B cell (primary cell): ENCODE measurements at regions not wholly inside any gene's neighbourhood (a gene's known extent, or its start where the extent isn't known, plus 50 kb on each side); places are given as distances from the start of the nearest gene placed in this dataset.

ENCODE experiments used
- ATAC-seq: fragments of 200-7000 bp; cut with Tn5 transposase; one replicate; pipeline ENCODE4 v1.10.0; 2021; ENCODE audit warnings: low read depth, mild to moderate bottlenecking, moderate number of reproducible peaks, moderate library complexity
- CTCF ChIA-PET: fragments of 350-600 bp; sonication (Branson Sonifier 250); formaldehyde crosslinking; loops from one replicate; lab custom pipeline; 2021; ENCODE audit warnings: antibody characterized with exemption, inconsistent platforms; lab: Charles Lee
- POLR2A ChIA-PET: fragments of 350-600 bp; sonication (Branson Sonifier 250); formaldehyde crosslinking; loops from one replicate; lab custom pipeline; 2021; ENCODE audit warnings: antibody characterized with exemption; lab: Charles Lee
- DNase-seq: peaks from one replicate; pipeline ENCODE4 v3.0.0; 2013
- H2AFZ ChIP-seq: 2 replicates; pipeline ENCODE4 v1.6.1; 2012; ENCODE audit warnings: mild to moderate bottlenecking, low read depth, low read length; ENCODE audit not compliant: insufficient read depth, poor library complexity, severe bottlenecking
- H3K27ac ChIP-seq, 2 donors: 1 replicate in 1 of 2; 2 replicates in 1 of 2; pipeline ENCODE4 v1.5.1; 2012 to 2013; ENCODE audit warnings: low read length in 2 of 2, mild to moderate bottlenecking in 2 of 2, moderate library complexity in 1 of 2
- H3K27me3 ChIP-seq, 4 experiments: fragments of 200-600 bp in 1 of 4; sonication (generic) in 1 of 4; replicated peaks in 1 of 4; 1 replicate in 2 of 4; 2 replicates in 2 of 4; pipeline versions ENCODE4 v1.6.1 to v1.7.0; 2013 to 2016; ENCODE audit warnings: low read length in 3 of 4, mild to moderate bottlenecking in 2 of 4, mixed read lengths in 1 of 4, moderate library complexity in 1 of 4; ENCODE audit not compliant: insufficient read depth in 4 of 4, control insufficient read depth in 3 of 4; ENCODE audit errors: control extremely low read depth in 1 of 4
- H3K36me3 ChIP-seq, 2 experiments: replicated peaks in 1 of 2; 1 replicate in 1 of 2; 2 replicates in 1 of 2; pipeline versions ENCODE4 v1.6.1 to v1.7.1; 2013; ENCODE audit warnings: low read length in 1 of 2; ENCODE audit not compliant: insufficient read depth in 2 of 2, control insufficient read depth in 1 of 2; ENCODE audit errors: control extremely low read depth in 1 of 2, extremely low read depth in 1 of 2
- H3K4me1 ChIP-seq, 2 donors: fragments of 200-600 bp in 1 of 2; sonication (generic) in 1 of 2; 1 replicate in 1 of 2; 2 replicates in 1 of 2; pipeline versions ENCODE4 v1.5.1 to v1.6.1; 2013 to 2017; ENCODE audit warnings: low read length in 2 of 2; ENCODE audit not compliant: control insufficient read depth in 2 of 2, insufficient read depth in 2 of 2
- H3K4me2 ChIP-seq: replicated peaks from 2 replicates; pipeline ENCODE3; 2012; ENCODE audit warnings: mild to moderate bottlenecking, low read depth, low read length; ENCODE audit not compliant: poor library complexity, severe bottlenecking
- H3K4me3 ChIP-seq, 5 experiments: fragments of 200-600 bp in 1 of 5; sonication (generic) in 1 of 5; 1 replicate in 3 of 5; 2 replicates in 2 of 5; pipeline versions ENCODE4 v1.5.1 to v1.7.0; 2011 to 2016; ENCODE audit warnings: low read length in 4 of 5, mild to moderate bottlenecking in 4 of 5, low read depth in 2 of 5, control low read depth in 1 of 5, moderate library complexity in 1 of 5; ENCODE audit not compliant: insufficient read depth in 1 of 5; ENCODE audit errors: control extremely low read depth in 1 of 5, extremely low read depth in 1 of 5
- H3K79me2 ChIP-seq: fragments of 200-600 bp; sonication (generic); one replicate; pipeline ENCODE4 v1.6.0; 2016; ENCODE audit warnings: low read length; ENCODE audit not compliant: control insufficient read depth, insufficient read depth
- H3K9ac ChIP-seq: fragments of 200-600 bp; sonication (generic); 2 replicates; pipeline ENCODE4 v1.6.1; 2017; ENCODE audit warnings: mild to moderate bottlenecking, low read length, moderate library complexity
- H3K9me3 ChIP-seq, 3 donors: one replicate each; pipeline versions ENCODE4 v1.6.1 to v1.7.1; 2013; ENCODE audit warnings: low read length in 2 of 3; ENCODE audit not compliant: control insufficient read depth in 2 of 3, insufficient read depth in 1 of 3; ENCODE audit errors: control extremely low read depth in 1 of 3
- H4K20me1 ChIP-seq: 2 replicates; pipeline ENCODE4 v1.6.0; 2012; ENCODE audit warnings: mild to moderate bottlenecking, low read length; ENCODE audit not compliant: insufficient read depth, control insufficient read depth, poor library complexity, severe bottlenecking
- H3K27ac Mint-ChIP-seq: one replicate; pipeline ENCODE4 v1.8.0; 2021; ENCODE audit warnings: mixed read lengths
- H3K27me3 Mint-ChIP-seq: one replicate; pipeline ENCODE4 v1.8.0; 2021; ENCODE audit warnings: mixed read lengths
- H3K4me1 Mint-ChIP-seq: one replicate; pipeline ENCODE4 v1.8.0; 2021; ENCODE audit warnings: mixed read lengths
- H3K4me3 Mint-ChIP-seq: one replicate; pipeline ENCODE4 v1.8.0; 2021; ENCODE audit warnings: mixed read lengths
- H3K9me3 Mint-ChIP-seq: one replicate; pipeline ENCODE4 v1.8.0; 2022; ENCODE audit warnings: mixed read lengths; ENCODE audit not compliant: insufficient read depth
- EZH2 ChIP-seq: IDR thresholded peaks from 2 replicates; pipeline ENCODE4 v1.6.1; 2012; ENCODE audit warnings: borderline replicate concordance, low read depth, mild to moderate bottlenecking, moderate library complexity, low read length; ENCODE audit not compliant: insufficient read depth, poor library complexity, severe bottlenecking
- WGBS: methylation state at CpG from one replicate; pipeline ENCODE4 v1.1.5; 2013; ENCODE audit warnings: missing lambda C conversion rate; ENCODE audit not compliant: insufficient coverage; 5-methylcytosine and 5-hydroxymethylcytosine counted together
- intact Hi-C: fragments of 100-400 bp; cut with micrococcal nuclease; formaldehyde crosslinking; loops from one replicate; pipeline ENCODE4 v1.10.0; 2022
- TF ChIP-seq, protein P1 (sequence below): fragments of 200-600 bp; IDR thresholded peaks from one replicate; pipeline ENCODE4 v1.8.0; 2022; ENCODE audit warnings: antibody characterized with exemption, mild to moderate bottlenecking

DNA sequence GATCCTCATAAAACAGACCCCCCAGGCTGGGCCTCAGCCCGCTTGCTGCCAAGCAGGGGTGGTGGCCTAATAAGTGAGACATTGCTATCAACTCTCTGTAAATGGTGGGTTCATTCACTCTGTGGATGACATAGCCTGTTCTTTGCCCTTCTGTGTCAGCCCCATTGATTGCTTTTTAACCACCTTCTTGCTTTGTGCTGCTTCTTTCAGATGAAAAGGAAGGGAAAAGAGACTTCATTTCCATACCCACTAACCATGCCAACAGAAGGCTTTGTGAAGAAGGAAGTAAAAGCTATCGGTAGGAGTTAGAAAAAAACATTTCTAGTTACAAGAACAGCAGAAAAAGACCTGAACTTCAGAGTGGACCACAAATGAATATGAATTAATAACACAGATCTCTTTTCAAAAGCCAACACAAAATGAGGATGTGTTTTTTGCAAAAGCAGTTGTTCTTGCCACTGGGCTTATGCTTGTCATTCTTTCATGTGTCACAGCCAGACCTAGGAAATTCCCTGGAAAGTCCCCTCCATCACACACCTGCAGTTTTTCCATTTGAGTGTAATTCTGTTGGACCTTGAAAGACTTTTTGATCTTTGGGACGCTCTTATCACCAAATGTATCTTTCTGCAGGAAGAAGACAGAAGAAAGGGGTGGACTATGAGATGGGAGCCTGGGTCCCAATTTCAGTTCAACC, 507.7 kb downstream of the CCDC171 start:
- Histone ChIP-seq H3K9me3 (no peaks in the 10 kb centered on the region), H4K20me1 (no peaks in the 10 kb centered on the region), H3K36me3 (no peaks in the 10 kb centered on the region), H3K27me3 (no peaks in the 10 kb centered on the region), H3K79me2 (no peaks in the 10 kb centered on the region), H3K9ac (no peak overlapping the region), H3K4me3 (no peak overlapping the region), H3K4me1 (no peaks in the 10 kb centered on the region), H3K4me2 (no peak overlapping the region), H3K27ac (no peak overlapping the region), H2AFZ (no peak overlapping the region)
- Mint-ChIP-seq H3K27me3 (no peaks in the 10 kb centered on the region), H3K4me1 (no peaks in the 10 kb centered on the region), H3K27ac (no peak overlapping the region), H3K9me3 (no peaks in the 10 kb centered on the region), H3K4me3 (no peak overlapping the region)
- ChIA-PET CTCF (no interaction called here), POLR2A (no interaction called here)
- DNase-seq (no peak), ATAC-seq (no peak)
- intact Hi-C loops: no loop called here
- WGBS: no CpG with 5 or more reads among the region's 3 CpGs
- no peak for TF ChIP-seq EZH2
- TF ChIP-seq, protein P1, sequence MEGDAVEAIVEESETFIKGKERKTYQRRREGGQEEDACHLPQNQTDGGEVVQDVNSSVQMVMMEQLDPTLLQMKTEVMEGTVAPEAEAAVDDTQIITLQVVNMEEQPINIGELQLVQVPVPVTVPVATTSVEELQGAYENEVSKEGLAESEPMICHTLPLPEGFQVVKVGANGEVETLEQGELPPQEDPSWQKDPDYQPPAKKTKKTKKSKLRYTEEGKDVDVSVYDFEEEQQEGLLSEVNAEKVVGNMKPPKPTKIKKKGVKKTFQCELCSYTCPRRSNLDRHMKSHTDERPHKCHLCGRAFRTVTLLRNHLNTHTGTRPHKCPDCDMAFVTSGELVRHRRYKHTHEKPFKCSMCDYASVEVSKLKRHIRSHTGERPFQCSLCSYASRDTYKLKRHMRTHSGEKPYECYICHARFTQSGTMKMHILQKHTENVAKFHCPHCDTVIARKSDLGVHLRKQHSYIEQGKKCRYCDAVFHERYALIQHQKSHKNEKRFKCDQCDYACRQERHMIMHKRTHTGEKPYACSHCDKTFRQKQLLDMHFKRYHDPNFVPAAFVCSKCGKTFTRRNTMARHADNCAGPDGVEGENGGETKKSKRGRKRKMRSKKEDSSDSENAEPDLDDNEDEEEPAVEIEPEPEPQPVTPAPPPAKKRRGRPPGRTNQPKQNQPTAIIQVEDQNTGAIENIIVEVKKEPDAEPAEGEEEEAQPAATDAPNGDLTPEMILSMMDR: no peak

DNA sequence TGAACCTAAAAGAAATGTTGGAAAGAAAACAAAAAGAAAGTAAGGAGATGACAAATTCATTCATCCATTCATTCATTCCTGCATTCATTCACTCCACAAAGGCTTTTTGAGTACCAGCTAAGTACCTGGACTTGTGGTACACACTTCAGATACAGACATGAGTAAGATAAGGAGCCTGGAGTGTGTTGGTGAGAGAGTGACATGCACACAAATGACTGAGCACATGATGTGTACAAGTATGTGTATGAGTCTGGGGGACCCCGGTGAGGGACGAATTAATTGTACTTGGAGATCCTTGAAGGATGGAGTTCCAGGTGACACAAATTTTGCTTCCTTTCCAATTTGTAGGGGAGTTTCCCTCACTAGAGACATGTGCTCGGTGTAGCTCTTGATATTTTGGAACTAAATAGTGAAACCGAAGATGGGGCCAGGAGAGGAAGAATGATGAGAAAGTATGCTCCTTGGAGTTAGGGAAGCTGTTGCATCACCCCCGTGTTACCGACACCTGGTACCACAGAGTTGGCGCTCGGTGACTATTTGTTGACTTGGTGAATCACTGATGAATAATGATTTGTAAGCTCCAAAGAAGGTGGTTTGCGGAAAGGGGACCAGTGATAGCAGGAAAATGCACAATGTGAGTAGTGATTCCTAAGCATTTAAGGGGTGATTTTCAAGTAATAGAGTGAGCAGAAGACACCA, 509.8 kb downstream of the CCDC171 start:
- H3K36me3 ChIP-seq: no peaks in the 10 kb centered on the region
- H2AFZ ChIP-seq: no peak overlapping the region
- H3K9ac ChIP-seq: no peak overlapping the region
- no peak overlapping the region for H3K27ac Mint-ChIP-seq
- no peaks in the 10 kb centered on the region for H3K4me1 ChIP-seq
- ChIA-PET CTCF (no interaction called here), POLR2A (no interaction called here)
- no peaks in the 10 kb centered on the region for H3K27me3 ChIP-seq
- no peaks in the 10 kb centered on the region for H3K9me3 ChIP-seq
- ATAC-seq (no peak), DNase-seq (no peak)
- H3K4me2 ChIP-seq: no peak overlapping the region
- H3K27ac ChIP-seq: no peak overlapping the region
- no peaks in the 10 kb centered on the region for H3K27me3 Mint-ChIP-seq
- H3K4me3 ChIP-seq: no peak overlapping the region
- H4K20me1 ChIP-seq: no peaks in the 10 kb centered on the region
- no peak for TF ChIP-seq EZH2
- TF ChIP-seq, protein P1: no peak
- 85% methylated on average over 9 of the region's 9 CpGs for WGBS
- no peak overlapping the region for H3K4me3 Mint-ChIP-seq
- no peaks in the 10 kb centered on the region for H3K9me3 Mint-ChIP-seq
- H3K4me1 Mint-ChIP-seq: no peaks in the 10 kb centered on the region
- intact Hi-C loops: no loop called here
- H3K79me2 ChIP-seq: no peaks in the 10 kb centered on the region
